PFSK-1 (cell line): ENCODE measurements at regions not wholly inside any gene's neighbourhood (a gene's known extent, or its start where the extent isn't known, plus 50 kb on each side); places are given as distances from the start of the nearest gene placed in this dataset.

Source experiments
- FOXP2 ChIP-seq: optimal IDR thresholded peaks from 2 replicates; pipeline ENCODE3; 2011; ENCODE audit warnings: borderline replicate concordance, control low read depth, inconsistent platforms; ENCODE audit not compliant: insufficient read depth; ENCODE audit errors: extremely low read length, extremely low read depth
- POLR2AphosphoS5 ChIP-seq: IDR thresholded peaks from 2 replicates; pipeline ENCODE4 v1.6.1; 2012; ENCODE audit warnings: low read depth, mild to moderate bottlenecking, control low read depth, low read length, moderate library complexity
- REST ChIP-seq, 2 experiments: IDR thresholded peaks; 2 replicates each; pipeline versions ENCODE4 v1.6.1 to v1.8.0; 2011 to 2012; ENCODE audit warnings: low read depth in 2 of 2, low read length in 2 of 2, control low read depth in 1 of 2, inconsistent platforms in 1 of 2, mild to moderate bottlenecking in 1 of 2, moderate library complexity in 1 of 2; ENCODE audit not compliant: insufficient read depth in 1 of 2
- SIN3A ChIP-seq: IDR thresholded peaks from 2 replicates; pipeline ENCODE4 v1.6.1; 2012; ENCODE audit warnings: mild to moderate bottlenecking, low read length, moderate library complexity, borderline replicate concordance; ENCODE audit not compliant: insufficient read depth
- TAF1 ChIP-seq: IDR thresholded peaks from 2 replicates; pipeline ENCODE4 v1.6.1; 2012; ENCODE audit warnings: low read length, control low read depth, borderline replicate concordance; ENCODE audit not compliant: insufficient read depth

- TF ChIP-seq TAF1 (no peak), REST (IDR thresholded peaks at IDR 0.05; ENCODE audit: insufficient read depth in 1 of 2, low read depth in 2 of 2, low read length in 2 of 2) (no peak), SIN3A (no peak), POLR2AphosphoS5 (no peak), FOXP2 (no peak)
Measured at GRCh38 chr2:118268268-118268667, 180.0 kb downstream of the INSIG2 start.

- TF ChIP-seq POLR2AphosphoS5 (no peak), TAF1 (no peak), FOXP2 (no peak), REST (IDR thresholded peaks at IDR 0.05; ENCODE audit: insufficient read depth in 1 of 2, low read depth in 2 of 2, low read length in 2 of 2) (no peak), SIN3A (no peak)
Measured at GRCh38 chr2:118265873-118266455, 177.7 kb downstream of the INSIG2 start.

GRCh38 chr2:118264232-118264990 lies 176.1 kb downstream of the INSIG2 start:
- no peak for TF ChIP-seq POLR2AphosphoS5
- TF ChIP-seq SIN3A = no peak
- no peak for TF ChIP-seq FOXP2

- no peak for TF ChIP-seq TAF1
- no peak for TF ChIP-seq SIN3A
- no peak for TF ChIP-seq POLR2AphosphoS5
- TF ChIP-seq REST (IDR thresholded peaks at IDR 0.05; ENCODE audit: insufficient read depth in 1 of 2, low read depth in 2 of 2, low read length in 2 of 2) = no peak
- no peak for TF ChIP-seq FOXP2
Measured at GRCh38 chr2:118257696-118258095, 169.4 kb downstream of the INSIG2 start.

- TF ChIP-seq POLR2AphosphoS5 = no peak
- no peak for TF ChIP-seq REST (IDR thresholded peaks at IDR 0.05; ENCODE audit: insufficient read depth in 1 of 2, low read depth in 2 of 2, low read length in 2 of 2)
- TF ChIP-seq TAF1 = no peak
- no peak for TF ChIP-seq FOXP2
- TF ChIP-seq SIN3A = no peak
Measured at GRCh38 chr2:118255771-118256372, 167.6 kb downstream of the INSIG2 start.
